ENCODE measurements at regions not wholly inside any gene's neighbourhood (a gene's known extent, or its start where the extent isn't known, plus 50 kb on each side); places are given as distances from the start of the nearest gene placed in this dataset.

DNA sequence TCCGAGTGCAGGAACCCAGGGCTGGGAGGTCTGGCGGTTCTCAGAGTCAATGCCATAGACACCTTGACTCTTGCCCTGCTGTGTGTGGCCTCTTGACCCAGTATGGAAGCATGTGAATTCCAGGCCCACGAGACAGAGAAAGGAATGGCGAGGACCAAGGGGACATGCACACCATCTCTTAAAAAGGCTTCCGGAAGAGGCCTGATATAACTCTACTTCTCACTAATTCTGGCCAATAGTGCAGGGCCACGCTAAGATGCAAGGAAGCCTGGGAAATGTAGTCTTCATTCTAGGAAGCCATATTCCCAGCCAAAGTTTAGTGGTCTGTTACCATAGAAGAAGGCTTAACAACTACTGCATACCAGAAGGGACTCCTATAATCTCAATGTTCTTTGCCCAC, 177.0 kb upstream of the KCNG1 start:
- Histone ChIP-seq H3K4me1 (no peaks in the 10 kb centered on the region), H3K79me2 (no peaks in the 10 kb centered on the region), H3K27me3 (ENCODE audit: control insufficient read depth, insufficient read depth, low read length) (no peaks in the 10 kb centered on the region), H3K36me3 (ENCODE audit: control insufficient read depth, insufficient read depth, low read length) (no peaks in the 10 kb centered on the region), H3K9me3 (ENCODE audit: control insufficient read depth, low read length) (no peaks in the 10 kb centered on the region), H3K9ac (no peak overlapping the region), H2AFZ (no peak overlapping the region), H3K4me2 (ENCODE audit: low read length) (no peak overlapping the region), H3K27ac (no peak overlapping the region), H3K4me3 (ENCODE audit: low read depth, low read length) (no peak overlapping the region)
- TF ChIP-seq, protein P1, sequence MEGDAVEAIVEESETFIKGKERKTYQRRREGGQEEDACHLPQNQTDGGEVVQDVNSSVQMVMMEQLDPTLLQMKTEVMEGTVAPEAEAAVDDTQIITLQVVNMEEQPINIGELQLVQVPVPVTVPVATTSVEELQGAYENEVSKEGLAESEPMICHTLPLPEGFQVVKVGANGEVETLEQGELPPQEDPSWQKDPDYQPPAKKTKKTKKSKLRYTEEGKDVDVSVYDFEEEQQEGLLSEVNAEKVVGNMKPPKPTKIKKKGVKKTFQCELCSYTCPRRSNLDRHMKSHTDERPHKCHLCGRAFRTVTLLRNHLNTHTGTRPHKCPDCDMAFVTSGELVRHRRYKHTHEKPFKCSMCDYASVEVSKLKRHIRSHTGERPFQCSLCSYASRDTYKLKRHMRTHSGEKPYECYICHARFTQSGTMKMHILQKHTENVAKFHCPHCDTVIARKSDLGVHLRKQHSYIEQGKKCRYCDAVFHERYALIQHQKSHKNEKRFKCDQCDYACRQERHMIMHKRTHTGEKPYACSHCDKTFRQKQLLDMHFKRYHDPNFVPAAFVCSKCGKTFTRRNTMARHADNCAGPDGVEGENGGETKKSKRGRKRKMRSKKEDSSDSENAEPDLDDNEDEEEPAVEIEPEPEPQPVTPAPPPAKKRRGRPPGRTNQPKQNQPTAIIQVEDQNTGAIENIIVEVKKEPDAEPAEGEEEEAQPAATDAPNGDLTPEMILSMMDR (IDR thresholded peaks at IDR 0.05), result no peak

DNA sequence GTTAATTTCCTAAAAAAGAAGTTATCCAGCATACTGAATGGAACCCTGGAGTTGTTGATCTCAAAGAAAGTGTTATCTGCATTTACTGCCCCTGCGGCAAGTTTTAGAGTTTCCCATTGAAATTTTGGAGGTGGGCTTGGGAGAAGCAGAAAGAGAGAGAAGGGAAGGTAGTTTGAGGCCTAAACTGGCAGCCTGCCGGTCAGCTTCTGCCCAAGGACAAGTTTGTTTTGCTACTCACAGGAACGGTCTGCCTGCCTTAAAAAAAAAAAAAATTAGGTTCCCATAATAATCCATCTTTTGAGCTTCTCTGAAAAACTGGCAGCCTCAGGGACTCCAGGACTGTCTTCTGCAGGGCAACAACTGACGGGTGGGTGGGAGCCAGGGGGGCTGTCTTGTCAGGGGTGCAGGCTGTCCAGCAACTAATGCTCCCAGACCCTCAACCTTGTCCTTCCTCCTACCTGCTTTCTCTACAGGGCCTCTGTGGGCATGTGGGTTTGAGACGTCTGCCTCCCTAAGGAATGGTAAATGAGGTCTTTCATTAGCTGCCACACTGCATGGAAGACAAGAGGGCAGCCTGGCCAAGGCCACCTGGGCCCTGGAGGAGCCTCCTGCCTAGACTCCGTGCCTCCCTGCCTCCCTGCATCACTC, 176.1 kb upstream of the KCNG1 start:
- no peaks in the 10 kb centered on the region for H3K4me1 ChIP-seq
- H3K4me2 ChIP-seq (ENCODE audit: low read length), result no peak overlapping the region
- no peak overlapping the region for H2AFZ ChIP-seq
- H3K4me3 ChIP-seq (ENCODE audit: low read depth, low read length), result no peak overlapping the region
- H3K27ac ChIP-seq, result no peak overlapping the region
- H3K36me3 ChIP-seq (ENCODE audit: control insufficient read depth, insufficient read depth, low read length), result no peaks in the 10 kb centered on the region
- no peaks in the 10 kb centered on the region for H3K9me3 ChIP-seq (ENCODE audit: control insufficient read depth, low read length)
- no peaks in the 10 kb centered on the region for H3K79me2 ChIP-seq
- TF ChIP-seq, protein P1 (IDR thresholded peaks at IDR 0.05), result no peak
- no peak overlapping the region for H3K9ac ChIP-seq
- H3K27me3 ChIP-seq (ENCODE audit: control insufficient read depth, insufficient read depth, low read length), result no peaks in the 10 kb centered on the region

DNA sequence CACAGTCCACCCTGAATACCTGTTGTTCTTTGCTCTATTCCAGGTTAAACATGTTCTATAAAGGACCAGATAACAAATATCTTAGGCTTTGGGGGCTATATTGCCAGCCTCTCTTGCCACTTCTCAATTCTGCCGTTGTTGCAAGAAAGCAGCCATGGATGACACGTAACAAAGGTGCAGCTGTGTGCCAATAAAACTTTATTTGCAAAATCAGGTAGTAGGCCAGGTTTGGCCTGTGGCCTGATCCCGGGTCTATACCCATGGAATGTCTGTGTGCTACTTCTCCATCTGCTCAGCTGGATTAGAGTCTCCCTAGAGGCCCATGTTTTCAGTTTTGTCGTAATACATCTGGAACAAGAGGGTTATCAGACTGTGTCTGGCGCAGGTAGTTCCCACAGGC, 175.3 kb upstream of the KCNG1 start:
- Histone ChIP-seq H3K4me3 (ENCODE audit: low read depth, low read length) (no peak overlapping the region), H3K36me3 (ENCODE audit: control insufficient read depth, insufficient read depth, low read length) (no peaks in the 10 kb centered on the region), H3K4me1 (no peaks in the 10 kb centered on the region), H3K4me2 (ENCODE audit: low read length) (no peak overlapping the region), H3K79me2 (no peaks in the 10 kb centered on the region), H2AFZ (no peak overlapping the region), H3K27me3 (ENCODE audit: control insufficient read depth, insufficient read depth, low read length) (no peaks in the 10 kb centered on the region), H3K9ac (no peak overlapping the region), H3K9me3 (ENCODE audit: control insufficient read depth, low read length) (no peaks in the 10 kb centered on the region), H3K27ac (no peak overlapping the region)
- TF ChIP-seq, protein P1 (IDR thresholded peaks at IDR 0.05), result no peak

DNA sequence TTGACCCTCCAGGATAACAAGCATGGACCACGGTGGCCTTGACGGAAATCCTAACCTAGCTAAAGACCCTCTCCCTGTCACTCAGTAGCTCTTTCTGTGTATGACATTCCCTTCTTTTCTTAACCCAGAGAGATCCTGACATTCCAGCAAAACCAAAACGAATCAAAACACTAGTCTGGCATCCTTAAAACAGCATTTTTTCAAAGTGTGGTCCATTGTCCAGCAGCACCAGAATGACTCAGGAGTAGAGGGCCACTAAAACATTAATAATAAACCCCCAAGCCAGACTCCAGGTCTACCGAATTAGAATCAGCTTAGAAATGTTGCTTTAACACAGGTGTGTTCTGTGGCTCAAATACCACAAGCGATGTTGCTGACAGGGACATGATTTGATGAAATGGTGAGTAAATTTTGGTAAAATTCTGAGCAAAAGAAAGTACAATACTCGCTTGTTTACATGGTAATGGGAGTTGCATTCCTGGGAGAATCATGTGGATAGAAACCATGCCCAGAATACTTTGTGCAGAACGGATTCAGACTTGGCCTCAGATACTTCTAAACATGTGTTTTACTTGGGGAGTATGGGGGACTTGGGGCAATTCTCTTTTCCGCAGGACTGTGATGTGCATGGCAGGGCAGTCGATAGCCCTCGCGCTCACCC, 174.2 kb upstream of the KCNG1 start:
- Histone ChIP-seq H3K9me3 (ENCODE audit: control insufficient read depth, low read length) (no peaks in the 10 kb centered on the region), H3K36me3 (ENCODE audit: control insufficient read depth, insufficient read depth, low read length) (no peaks in the 10 kb centered on the region), H3K27me3 (ENCODE audit: control insufficient read depth, insufficient read depth, low read length) (no peaks in the 10 kb centered on the region), H3K9ac (no peak overlapping the region), H3K4me2 (ENCODE audit: low read length) (no peak overlapping the region), H3K79me2 (no peaks in the 10 kb centered on the region), H3K27ac (no peak overlapping the region), H3K4me1 (no peaks in the 10 kb centered on the region), H2AFZ (no peak overlapping the region), H3K4me3 (ENCODE audit: low read depth, low read length) (no peak overlapping the region)
- TF ChIP-seq, protein P1 (IDR thresholded peaks at IDR 0.05), result no peak

DNA sequence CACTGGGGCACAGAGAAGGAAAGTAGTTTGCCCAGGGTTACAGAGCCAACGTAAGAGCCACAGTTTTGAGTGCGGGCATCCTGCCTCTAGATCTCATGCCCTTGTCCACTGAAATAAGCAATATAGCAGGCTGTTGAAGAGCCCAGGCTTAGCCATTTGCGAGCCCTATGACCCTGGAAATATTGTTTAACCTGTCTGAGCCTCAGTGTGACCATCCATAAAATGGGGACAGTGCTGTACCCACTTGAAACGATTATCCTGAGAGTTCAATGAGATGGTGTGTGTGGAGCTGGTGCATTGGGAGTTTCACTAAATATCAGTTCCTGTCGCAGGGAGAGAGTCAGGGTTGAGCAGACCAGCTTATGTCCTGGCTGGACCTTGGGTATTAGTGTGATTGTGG, 173.1 kb upstream of the KCNG1 start:
- no peaks in the 10 kb centered on the region for H3K9me3 ChIP-seq (ENCODE audit: control insufficient read depth, low read length)
- H3K36me3 ChIP-seq (ENCODE audit: control insufficient read depth, insufficient read depth, low read length), result no peaks in the 10 kb centered on the region

More for the DNA sequence above, 173.1 kb upstream of the KCNG1 start:
- TF ChIP-seq, protein P1 (IDR thresholded peaks at IDR 0.05), result no peak
- H3K9ac ChIP-seq, result no peak overlapping the region
- H3K4me2 ChIP-seq (ENCODE audit: low read length), result no peak overlapping the region
- no peaks in the 10 kb centered on the region for H3K27me3 ChIP-seq (ENCODE audit: control insufficient read depth, insufficient read depth, low read length)
- H3K27ac ChIP-seq, result no peak overlapping the region
- no peaks in the 10 kb centered on the region for H3K79me2 ChIP-seq
- no peak overlapping the region for H3K4me3 ChIP-seq (ENCODE audit: low read depth, low read length)
- H3K4me1 ChIP-seq, result no peaks in the 10 kb centered on the region
- no peak overlapping the region for H2AFZ ChIP-seq

Data from parathyroid adenoma (tissue), 2 donors.